GM21619 (cell line): ENCODE measurements at regions not wholly inside any gene's neighbourhood (a gene's known extent, or its start where the extent isn't known, plus 50 kb on each side); places are given as distances from the start of the nearest gene placed in this dataset.

Experiments
- ATAC-seq: cut with Tn5 transposase; IDR thresholded peaks from one replicate; pipeline ENCODE4 v1.9.1; 2021; ENCODE audit not compliant: unreplicated experiment

DNA sequence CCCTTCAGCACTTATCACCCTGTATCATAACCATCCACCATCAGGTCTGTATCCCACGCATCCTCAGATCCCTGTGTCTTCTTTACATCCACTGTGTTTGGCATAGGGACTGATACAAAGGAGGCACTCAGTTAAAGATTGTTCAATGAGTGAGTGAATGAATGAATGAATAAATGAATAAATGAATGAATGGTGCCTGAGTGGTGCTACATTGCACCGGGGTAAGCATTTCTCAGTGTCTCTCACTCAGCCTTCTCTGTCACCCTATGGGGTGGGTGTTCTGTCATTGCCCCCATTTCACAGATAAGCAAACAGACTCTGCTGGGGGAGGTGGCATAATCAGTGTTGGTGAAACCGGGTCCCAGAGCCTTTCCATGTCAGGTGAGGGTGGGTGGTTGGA is 56.6 kb upstream of the ID3 start:
- no peak for ATAC-seq

DNA sequence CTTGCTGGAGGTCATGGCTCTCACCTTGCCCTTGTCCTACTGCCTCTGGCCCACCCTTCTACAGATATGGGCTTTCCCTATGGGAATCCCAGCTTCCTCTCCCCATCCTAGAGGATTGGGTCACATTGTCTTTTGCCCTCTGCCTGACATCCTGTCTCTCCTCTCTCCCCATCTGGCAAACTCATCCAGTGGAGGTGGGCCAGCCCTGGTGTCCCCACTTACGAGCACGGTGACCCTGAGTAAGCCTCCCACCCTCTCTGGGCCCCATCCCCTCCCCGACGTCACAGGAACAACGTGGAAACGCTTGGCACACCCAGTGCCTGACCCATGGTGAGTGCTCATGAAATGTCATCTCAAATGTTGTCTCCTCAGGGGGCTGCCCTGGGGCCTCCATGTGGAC is 56.1 kb upstream of the ID3 start:
- no peak for ATAC-seq

- ATAC-seq = no peak
Observed at GRCh38 chr1:23614032-23614660, 54.8 kb upstream of the ID3 start.

GRCh38 chr1:23613191-23614031 is 54.1 kb upstream of the ID3 start:
- ATAC-seq = no peak

DNA sequence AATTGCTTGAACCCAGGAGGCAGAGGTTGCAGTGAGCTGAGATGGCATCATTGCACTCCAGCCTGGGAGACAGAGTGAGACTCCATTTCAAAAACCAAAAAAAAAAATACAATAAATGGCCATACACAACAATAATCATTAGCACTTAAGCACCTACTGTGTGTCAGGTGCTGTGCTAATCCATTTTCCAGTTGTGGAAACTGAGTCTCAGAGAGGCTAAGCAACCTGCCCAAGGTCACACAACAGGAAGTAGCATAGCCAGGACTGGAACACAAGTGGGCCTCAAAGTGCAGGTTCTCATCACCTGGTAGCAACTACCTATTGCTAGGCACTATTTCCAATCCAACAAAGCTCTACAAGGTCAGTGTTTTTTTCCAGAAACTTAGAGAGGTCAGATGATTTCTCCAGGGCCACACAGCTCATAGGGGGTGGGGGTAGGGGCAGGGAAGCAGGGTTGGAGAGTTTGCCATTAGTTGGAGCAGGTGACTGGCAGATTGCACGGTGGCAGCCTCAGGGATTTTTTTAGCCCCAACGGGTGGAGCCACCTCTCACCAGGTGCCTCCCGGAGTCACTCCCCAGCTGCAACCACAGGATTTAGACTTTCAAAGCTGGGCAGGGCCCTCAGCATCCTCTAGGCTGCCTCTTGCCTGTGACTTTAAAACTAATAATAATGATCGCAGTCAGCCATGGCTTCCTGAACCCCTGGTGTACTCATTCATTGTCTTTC is 52.5 kb upstream of the ID3 start:
- no peak for ATAC-seq

- ATAC-seq = no peak
Observed at GRCh38 chr1:23610677-23611076, 51.4 kb upstream of the ID3 start.

- ATAC-seq = no peak
Observed at GRCh38 chr1:23609971-23610370, 50.7 kb upstream of the ID3 start.
